Adrenal gland (tissue), 5 donors: ENCODE measurements at regions not wholly inside any gene's neighbourhood (a gene's known extent, or its start where the extent isn't known, plus 50 kb on each side); places are given as distances from the start of the nearest gene placed in this dataset.

Source experiments
- POLR2A ChIP-seq, 2 donors: fragments of 450-650 bp; IDR thresholded peaks; one replicate each; pipeline ENCODE4 v1.6.1; 2017; ENCODE audit warnings: antibody characterized with exemption in 2 of 2, mild to moderate bottlenecking in 2 of 2, moderate library complexity in 1 of 2
- TF ChIP-seq, protein P1 (sequence below), 6 experiments: fragments of 450-650 bp in 4 of 6; fragments of 200-600 bp in 2 of 6; sonication (generic) in 1 of 6; IDR thresholded peaks; 1 replicate in 5 of 6; 2 replicates in 1 of 6; pipeline versions ENCODE4 v1.5.1 to v1.8.0; 2016 to 2021; ENCODE audit warnings: antibody characterized with exemption in 6 of 6, mild to moderate bottlenecking in 2 of 6, moderate library complexity in 1 of 6
- donor health status: DM: no; HTN: no; CAD: no.

- TF ChIP-seq, protein P1, sequence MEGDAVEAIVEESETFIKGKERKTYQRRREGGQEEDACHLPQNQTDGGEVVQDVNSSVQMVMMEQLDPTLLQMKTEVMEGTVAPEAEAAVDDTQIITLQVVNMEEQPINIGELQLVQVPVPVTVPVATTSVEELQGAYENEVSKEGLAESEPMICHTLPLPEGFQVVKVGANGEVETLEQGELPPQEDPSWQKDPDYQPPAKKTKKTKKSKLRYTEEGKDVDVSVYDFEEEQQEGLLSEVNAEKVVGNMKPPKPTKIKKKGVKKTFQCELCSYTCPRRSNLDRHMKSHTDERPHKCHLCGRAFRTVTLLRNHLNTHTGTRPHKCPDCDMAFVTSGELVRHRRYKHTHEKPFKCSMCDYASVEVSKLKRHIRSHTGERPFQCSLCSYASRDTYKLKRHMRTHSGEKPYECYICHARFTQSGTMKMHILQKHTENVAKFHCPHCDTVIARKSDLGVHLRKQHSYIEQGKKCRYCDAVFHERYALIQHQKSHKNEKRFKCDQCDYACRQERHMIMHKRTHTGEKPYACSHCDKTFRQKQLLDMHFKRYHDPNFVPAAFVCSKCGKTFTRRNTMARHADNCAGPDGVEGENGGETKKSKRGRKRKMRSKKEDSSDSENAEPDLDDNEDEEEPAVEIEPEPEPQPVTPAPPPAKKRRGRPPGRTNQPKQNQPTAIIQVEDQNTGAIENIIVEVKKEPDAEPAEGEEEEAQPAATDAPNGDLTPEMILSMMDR (IDR thresholded peaks at IDR 0.05), result no peak
- TF ChIP-seq POLR2A (IDR thresholded peaks at IDR 0.05), result no peak
Observed at GRCh38 chr6:25147223-25147622, 132.0 kb upstream of the CARMIL1 start.
